ENCODE measurements at regions not wholly inside any gene's neighbourhood (a gene's known extent, or its start where the extent isn't known, plus 50 kb on each side); places are given as distances from the start of the nearest gene placed in this dataset.

DNA sequence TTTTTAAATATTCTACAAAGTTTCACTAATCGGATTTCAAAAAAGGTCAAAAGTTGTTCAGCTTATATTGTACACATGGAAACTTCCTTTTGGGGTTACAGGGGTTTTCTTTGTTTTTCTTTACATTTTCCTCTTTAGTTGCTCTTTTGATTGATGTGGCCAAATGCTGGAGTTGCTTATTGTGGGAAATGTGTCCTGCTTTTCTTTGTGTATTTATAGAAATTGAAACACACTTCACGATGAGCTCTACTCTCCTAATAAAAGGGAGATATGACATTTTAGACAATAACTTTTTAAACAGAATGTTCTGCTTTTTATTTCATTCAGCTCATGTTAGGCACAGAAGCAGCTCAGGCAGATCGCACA lies 50.7 kb upstream of the SPRY1 start:
- no peak for TF ChIP-seq EZH2 (IDR thresholded peaks at IDR 0.05; ENCODE audit: insufficient read depth, low read length)
- no peak for TF ChIP-seq CTCF (IDR thresholded peaks at IDR 0.05; ENCODE audit: insufficient read depth, low read depth, low read length)

Data from astrocyte (in vitro differentiated cells and primary cell).